ENCODE measurements at regions not wholly inside any gene's neighbourhood (a gene's known extent, or its start where the extent isn't known, plus 50 kb on each side); places are given as distances from the start of the nearest gene placed in this dataset.
A peak's percentile ranks its signal among the peaks of the same experiment; 100 is the strongest.

- no peak for TF ChIP-seq CTCF (conservative IDR thresholded peaks at IDR 0.05)
- no peaks in the 10 kb centered on the region for H3K27me3 Mint-ChIP-seq (ENCODE audit: insufficient read depth)
These were observed 254.7 kb downstream of the STK31 start for GRCh38 chr7:23964715-23965114.

DNA sequence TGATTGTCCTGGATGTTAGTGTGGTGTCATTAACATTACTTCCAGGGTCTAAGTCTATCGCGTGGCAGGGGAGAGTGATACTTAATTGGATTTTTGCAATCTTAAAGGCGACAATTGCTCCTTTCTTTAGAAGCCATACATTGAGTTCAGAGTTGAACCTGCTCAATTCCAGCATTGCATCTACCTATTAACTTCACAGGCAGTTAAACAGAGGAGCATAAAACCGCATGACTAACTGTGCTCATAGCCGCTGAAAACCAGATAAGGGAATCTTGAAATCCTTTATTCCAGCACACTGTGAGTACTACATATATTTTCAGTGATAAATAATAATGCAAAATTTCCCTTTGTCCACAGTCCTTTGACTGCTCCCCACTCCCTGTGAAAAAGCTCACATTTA lies 255.3 kb downstream of the STK31 start:
- Mint-ChIP-seq H3K9me3 (no peaks in the 10 kb centered on the region), H3K36me3 (ENCODE audit: low read depth) (no peaks in the 10 kb centered on the region), H3K4me1 (peaks cover 15% of the 10 kb centered on the region), H3K27ac (no peak overlapping the region), H3K4me3 (no peak overlapping the region), H3K27me3 (ENCODE audit: insufficient read depth) (no peaks in the 10 kb centered on the region)
- DNase-seq: no peak
- 92 to 100% methylated on average over 2 to 5 of the region's 5 CpGs for WGBS, 2 experiments (ENCODE audit: insufficient coverage in 1 of 2, insufficient read length in 1 of 2)
- Histone ChIP-seq H3K9ac (ENCODE audit: extremely low read depth, low read length, poor library complexity, severe bottlenecking) (no peak overlapping the region), H3K4me3 (ENCODE audit: low read length) (no peak overlapping the region), H3K27ac (ENCODE audit: low read depth, low read length) (peak overlapping the region; percentile 40), H3K9me3 (ENCODE audit: control insufficient read depth, low read length) (no peaks in the 10 kb centered on the region), H3K36me3 (ENCODE audit: control insufficient read depth, insufficient read depth, low read length) (no peaks in the 10 kb centered on the region), H3K27me3 (ENCODE audit: control insufficient read depth, insufficient read depth, low read length, poor library complexity, severe bottlenecking) (no peaks in the 10 kb centered on the region), H3K4me1 (ENCODE audit: control insufficient read depth, insufficient read depth, low read length) (no peaks in the 10 kb centered on the region)
- no peak for TF ChIP-seq CTCF (conservative IDR thresholded peaks at IDR 0.05)

More at GRCh38 chr7:23964715-23965114, 254.7 kb downstream of the STK31 start:
- Histone ChIP-seq H3K4me3 (ENCODE audit: low read length) (no peak overlapping the region), H3K9ac (ENCODE audit: extremely low read depth, low read length, poor library complexity, severe bottlenecking) (no peak overlapping the region), H3K36me3 (ENCODE audit: control insufficient read depth, insufficient read depth, low read length) (no peaks in the 10 kb centered on the region), H3K4me1 (ENCODE audit: control insufficient read depth, insufficient read depth, low read length) (no peaks in the 10 kb centered on the region), H3K27me3 (ENCODE audit: control insufficient read depth, insufficient read depth, low read length, poor library complexity, severe bottlenecking) (no peaks in the 10 kb centered on the region), H3K27ac (ENCODE audit: low read depth, low read length) (peak overlapping the region; percentile 82), H3K9me3 (ENCODE audit: control insufficient read depth, low read length) (no peaks in the 10 kb centered on the region)
- H3K4me3 Mint-ChIP-seq: no peak overlapping the region
- no peak overlapping the region for H3K27ac Mint-ChIP-seq
- WGBS, 2 experiments (ENCODE audit: insufficient coverage in 1 of 2, insufficient read length in 1 of 2): 91 to 92% methylated on average over 5 to 7 of the region's 7 CpGs
- H3K4me1 Mint-ChIP-seq: peaks cover 15% of the 10 kb centered on the region
- no peak for DNase-seq
- H3K36me3 Mint-ChIP-seq (ENCODE audit: low read depth): no peaks in the 10 kb centered on the region
- no peaks in the 10 kb centered on the region for H3K9me3 Mint-ChIP-seq

DNA sequence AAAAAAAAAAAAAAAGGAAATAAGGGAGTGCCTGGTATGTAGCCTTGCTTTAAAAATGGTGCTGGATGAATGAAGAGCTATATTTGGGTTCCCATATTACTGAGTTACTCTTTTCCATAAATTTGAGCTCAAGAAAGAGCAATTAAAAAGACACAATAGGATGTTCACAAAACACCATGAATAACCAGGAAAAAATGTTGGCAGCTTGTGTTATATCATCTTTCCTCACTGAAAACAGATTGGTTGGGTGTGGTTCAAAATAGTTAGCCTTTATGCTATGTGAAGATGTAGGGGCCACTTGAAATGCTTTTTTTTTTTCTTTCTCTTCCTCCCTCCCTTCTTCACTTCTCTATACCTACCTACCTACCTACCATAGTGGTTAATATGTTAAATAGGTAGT lies 256.9 kb downstream of the STK31 start:
- Mint-ChIP-seq H3K4me3 (no peak overlapping the region), H3K27ac (no peak overlapping the region), H3K27me3 (ENCODE audit: insufficient read depth) (no peaks in the 10 kb centered on the region), H3K9me3 (no peaks in the 10 kb centered on the region), H3K36me3 (ENCODE audit: low read depth) (no peaks in the 10 kb centered on the region), H3K4me1 (peaks cover 15% of the 10 kb centered on the region)
- DNase-seq: no peak
- Histone ChIP-seq H3K27ac (ENCODE audit: low read depth, low read length) (no peak overlapping the region), H3K9ac (ENCODE audit: extremely low read depth, low read length, poor library complexity, severe bottlenecking) (no peak overlapping the region), H3K4me3 (ENCODE audit: low read length) (no peak overlapping the region), H3K9me3 (ENCODE audit: control insufficient read depth, low read length) (no peaks in the 10 kb centered on the region), H3K36me3 (ENCODE audit: control insufficient read depth, insufficient read depth, low read length) (no peaks in the 10 kb centered on the region), H3K27me3 (ENCODE audit: control insufficient read depth, insufficient read depth, low read length, poor library complexity, severe bottlenecking) (no peaks in the 10 kb centered on the region), H3K4me1 (ENCODE audit: control insufficient read depth, insufficient read depth, low read length) (no peaks in the 10 kb centered on the region)
- no peak for TF ChIP-seq CTCF (conservative IDR thresholded peaks at IDR 0.05)
